ENCODE measurements at regions not wholly inside any gene's neighbourhood (a gene's known extent, or its start where the extent isn't known, plus 50 kb on each side); places are given as distances from the start of the nearest gene placed in this dataset.

- no peaks in the 10 kb centered on the region for H3K36me3 Mint-ChIP-seq (ENCODE audit: low read depth)
- no peak overlapping the region for H3K4me3 Mint-ChIP-seq
- H3K27ac Mint-ChIP-seq, result no peak overlapping the region
- TF ChIP-seq CTCF (IDR thresholded peaks at IDR 0.05; ENCODE audit: unreplicated experiment in 3 of 3), result no peak
- H3K9me3 Mint-ChIP-seq, result peaks cover 3% of the 10 kb centered on the region
- no peaks in the 10 kb centered on the region for H3K27me3 Mint-ChIP-seq (ENCODE audit: low read depth)
- H3K4me1 Mint-ChIP-seq, result no peaks in the 10 kb centered on the region
Observed at GRCh38 chr2:145615626-145616025, 1095.7 kb upstream of the ZEB2 start.

- TF ChIP-seq CTCF (IDR thresholded peaks at IDR 0.05; ENCODE audit: unreplicated experiment in 3 of 3), result no peak
- H3K27me3 Mint-ChIP-seq (ENCODE audit: low read depth), result no peaks in the 10 kb centered on the region
- peaks cover 2% of the 10 kb centered on the region for H3K9me3 Mint-ChIP-seq
- H3K27ac Mint-ChIP-seq, result no peak overlapping the region
- H3K36me3 Mint-ChIP-seq (ENCODE audit: low read depth), result no peaks in the 10 kb centered on the region
- no peaks in the 10 kb centered on the region for H3K4me1 Mint-ChIP-seq
- no peak overlapping the region for H3K4me3 Mint-ChIP-seq
Observed at GRCh38 chr2:145609951-145610350, 1090.0 kb upstream of the ZEB2 start.

- H3K27ac Mint-ChIP-seq, result no peak overlapping the region
- H3K4me3 Mint-ChIP-seq, result no peak overlapping the region
Observed at GRCh38 chr2:145601361-145601925, 1081.5 kb upstream of the ZEB2 start.

GRCh38 chr2:145600811-145601210, 1080.9 kb upstream of the ZEB2 start:
- H3K36me3 Mint-ChIP-seq (ENCODE audit: low read depth), result no peaks in the 10 kb centered on the region
- H3K4me3 Mint-ChIP-seq, result no peak overlapping the region
- H3K27me3 Mint-ChIP-seq (ENCODE audit: low read depth), result peaks cover 3% of the 10 kb centered on the region
- TF ChIP-seq CTCF (IDR thresholded peaks at IDR 0.05; ENCODE audit: unreplicated experiment in 3 of 3), result no peak
- peaks cover 11% of the 10 kb centered on the region for H3K9me3 Mint-ChIP-seq
- H3K27ac Mint-ChIP-seq, result no peak overlapping the region
- H3K4me1 Mint-ChIP-seq, result peaks cover 36% of the 10 kb centered on the region

More at GRCh38 chr2:145601361-145601925, 1081.5 kb upstream of the ZEB2 start:
- Mint-ChIP-seq H3K4me1 (peaks cover 32% of the 10 kb centered on the region), H3K27me3 (ENCODE audit: low read depth) (peaks cover 3% of the 10 kb centered on the region), H3K9me3 (peaks cover 11% of the 10 kb centered on the region), H3K36me3 (ENCODE audit: low read depth) (no peaks in the 10 kb centered on the region)
- TF ChIP-seq CTCF (IDR thresholded peaks at IDR 0.05; ENCODE audit: unreplicated experiment in 3 of 3), result no peak

- TF ChIP-seq CTCF (IDR thresholded peaks at IDR 0.05; ENCODE audit: unreplicated experiment in 3 of 3), result no peak
- H3K4me3 Mint-ChIP-seq, result no peak overlapping the region
- H3K4me1 Mint-ChIP-seq, result peaks cover 37% of the 10 kb centered on the region
- peak overlapping the region in 1 of 3 experiments; percentile 39 for H3K27ac Mint-ChIP-seq
- no peaks in the 10 kb centered on the region for H3K36me3 Mint-ChIP-seq (ENCODE audit: low read depth)
- H3K27me3 Mint-ChIP-seq (ENCODE audit: low read depth), result peaks cover 3% of the 10 kb centered on the region
- peaks cover 8% of the 10 kb centered on the region for H3K9me3 Mint-ChIP-seq
Observed at GRCh38 chr2:145599756-145600155, 1079.8 kb upstream of the ZEB2 start.

GRCh38 chr2:145598434-145598833, 1078.5 kb upstream of the ZEB2 start:
- peaks cover 4% of the 10 kb centered on the region for H3K9me3 Mint-ChIP-seq
- TF ChIP-seq CTCF (IDR thresholded peaks at IDR 0.05; ENCODE audit: unreplicated experiment in 3 of 3), result no peak
- H3K4me3 Mint-ChIP-seq, result no peak overlapping the region
- peaks cover 41% of the 10 kb centered on the region for H3K4me1 Mint-ChIP-seq
- peaks cover 3% of the 10 kb centered on the region for H3K27me3 Mint-ChIP-seq (ENCODE audit: low read depth)
- H3K27ac Mint-ChIP-seq, result peak overlapping the region in 1 of 3 experiments; percentile 9
- H3K36me3 Mint-ChIP-seq (ENCODE audit: low read depth), result no peaks in the 10 kb centered on the region
